Spleen (tissue), 7 donors: ENCODE measurements at regions not wholly inside any gene's neighbourhood (a gene's known extent, or its start where the extent isn't known, plus 50 kb on each side); places are given as distances from the start of the nearest gene placed in this dataset.

Source experiments
- CTCF ChIP-seq, 11 experiments: fragments of 200-600 bp in 7 of 11; fragments of 450-650 bp in 4 of 11; sonication (generic) in 4 of 11; IDR thresholded peaks in 8 of 11; conservative IDR thresholded peaks in 3 of 11; 1 replicate in 7 of 11; 2 replicates in 4 of 11; pipeline versions ENCODE4 v1.4.0 to v1.8.0; 2016 to 2021; ENCODE audit warnings: antibody characterized with exemption in 11 of 11, inconsistent platforms in 4 of 11, mild to moderate bottlenecking in 1 of 11
- POLR2A ChIP-seq, 3 donors: fragments of 450-650 bp; IDR thresholded peaks; one replicate each; pipeline ENCODE4 v1.5.1; 2017; ENCODE audit warnings: antibody characterized with exemption in 3 of 3, mild to moderate bottlenecking in 1 of 3
- POLR2AphosphoS5 ChIP-seq, 3 donors: sonication (generic); formaldehyde crosslinking; IDR thresholded peaks; one replicate each; pipeline ENCODE4 v1.5.1; 2017; ENCODE audit warnings: antibody characterized with exemption in 3 of 3
- donor health status: DM: no; HTN: no; CAD: no; lungs with moderate emphysema.
- donor health status: DM: no; HTN: no; CAD: no.
- donor health status: DM: no; HTN: no; CAD: no.

DNA sequence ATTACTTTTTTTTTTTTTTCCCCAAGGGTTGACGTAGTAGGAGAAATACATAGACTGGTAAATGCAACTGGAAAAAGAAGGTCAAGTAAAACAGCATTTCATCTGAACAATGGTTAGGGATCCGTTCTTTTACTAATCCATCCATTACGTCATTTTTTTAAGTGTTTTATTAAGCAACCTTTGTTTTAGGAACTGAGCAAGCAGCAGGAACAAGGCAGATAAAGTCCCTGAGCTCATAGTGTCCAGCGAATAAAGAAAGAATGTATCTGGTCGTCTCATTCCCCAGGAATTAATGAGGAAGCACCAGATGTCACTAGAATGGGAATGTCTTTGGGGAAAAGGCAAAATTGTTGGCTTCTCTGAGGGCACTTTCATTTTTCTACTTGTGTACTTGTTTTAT is 842.4 kb downstream of the TDRD15 start:
- no peak for TF ChIP-seq POLR2A (IDR thresholded peaks at IDR 0.05)
- TF ChIP-seq CTCF (IDR thresholded peaks at IDR 0.05 in 8 of 11, conservative IDR thresholded peaks at IDR 0.05 in 3 of 11) = no peak
- TF ChIP-seq POLR2AphosphoS5 (IDR thresholded peaks at IDR 0.05) = no peak
